KMS-11 (cell line): ENCODE measurements at regions not wholly inside any gene's neighbourhood (a gene's known extent, or its start where the extent isn't known, plus 50 kb on each side); places are given as distances from the start of the nearest gene placed in this dataset.

Experiments
- H2AFZ ChIP-seq: fragments of 200-600 bp; sonication (generic); 2 replicates; pipeline ENCODE4 v1.6.1; 2016; ENCODE audit warnings: antibody characterized with exemption, mixed run types, low read depth
- H3K27ac ChIP-seq: fragments of 200-600 bp; sonication (generic); 2 replicates; pipeline ENCODE4 v1.6.1; 2016; ENCODE audit warnings: mild to moderate bottlenecking, mixed run types
- H3K27me3 ChIP-seq: fragments of 200-600 bp; sonication (generic); 2 replicates; pipeline ENCODE4 v1.6.1; 2017; ENCODE audit warnings: mild to moderate bottlenecking, low read depth, mixed run types, moderate library complexity; ENCODE audit not compliant: insufficient read depth
- H3K36me3 ChIP-seq: fragments of 200-600 bp; sonication (generic); 2 replicates; pipeline ENCODE4 v1.6.1; 2017; ENCODE audit warnings: mild to moderate bottlenecking, mixed run types; ENCODE audit not compliant: insufficient read depth
- H3K4me1 ChIP-seq: fragments of 200-600 bp; sonication (generic); 2 replicates; pipeline ENCODE4 v1.6.1; 2016; ENCODE audit warnings: mild to moderate bottlenecking, low read depth, mixed run types; ENCODE audit not compliant: poor library complexity, severe bottlenecking
- H3K4me2 ChIP-seq: fragments of 200-600 bp; sonication (generic); 2 replicates; pipeline ENCODE4 v1.7.0; 2016; ENCODE audit warnings: mild to moderate bottlenecking, mixed run types
- H3K4me3 ChIP-seq: fragments of 200-600 bp; sonication (generic); IDR thresholded peaks from 2 replicates; pipeline ENCODE4 v1.6.1; 2017; ENCODE audit warnings: low read depth, low read length, mixed read lengths; ENCODE audit not compliant: insufficient read depth
- H3K79me2 ChIP-seq: fragments of 200-600 bp; sonication (generic); 2 replicates; pipeline ENCODE4 v1.6.1; 2016; ENCODE audit warnings: low read depth, mixed run types; ENCODE audit not compliant: insufficient read depth
- H3K9ac ChIP-seq: fragments of 200-600 bp; sonication (generic); 2 replicates; pipeline ENCODE4 v1.6.1; 2016; ENCODE audit warnings: mild to moderate bottlenecking, mixed run types
- H4K20me1 ChIP-seq: fragments of 200-600 bp; sonication (generic); 2 replicates; pipeline ENCODE4 v1.6.1; 2016; ENCODE audit warnings: mild to moderate bottlenecking, mixed run types; ENCODE audit not compliant: insufficient read depth
- TF ChIP-seq, protein P1 (sequence below): fragments of 200-600 bp; sonication (generic); conservative IDR thresholded peaks from 2 replicates; pipeline ENCODE4 v1.6.1; 2017; ENCODE audit warnings: low read depth, mild to moderate bottlenecking, antibody characterized with exemption, low read length, moderate library complexity, mixed read lengths

DNA sequence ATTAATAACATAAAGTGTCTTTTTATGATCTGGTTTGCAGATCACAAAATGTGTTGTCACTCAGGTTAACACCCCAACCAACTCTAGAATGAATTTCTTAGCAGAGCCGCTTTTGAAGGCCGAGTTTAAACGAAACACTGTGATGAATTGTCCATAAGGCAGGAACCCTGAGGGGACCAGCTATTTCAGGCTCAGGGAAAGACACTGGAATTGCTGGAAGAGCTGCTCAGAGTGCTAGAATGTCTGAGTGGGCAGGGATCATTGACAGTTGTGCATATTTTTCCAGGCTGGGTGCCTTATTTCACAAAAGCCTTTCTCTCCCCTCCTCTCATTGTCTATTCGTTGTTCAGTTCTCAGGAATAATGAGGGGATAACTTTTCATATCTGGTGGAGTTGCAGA, 68.7 kb upstream of the PRKG1 start:
- TF ChIP-seq, protein P1, sequence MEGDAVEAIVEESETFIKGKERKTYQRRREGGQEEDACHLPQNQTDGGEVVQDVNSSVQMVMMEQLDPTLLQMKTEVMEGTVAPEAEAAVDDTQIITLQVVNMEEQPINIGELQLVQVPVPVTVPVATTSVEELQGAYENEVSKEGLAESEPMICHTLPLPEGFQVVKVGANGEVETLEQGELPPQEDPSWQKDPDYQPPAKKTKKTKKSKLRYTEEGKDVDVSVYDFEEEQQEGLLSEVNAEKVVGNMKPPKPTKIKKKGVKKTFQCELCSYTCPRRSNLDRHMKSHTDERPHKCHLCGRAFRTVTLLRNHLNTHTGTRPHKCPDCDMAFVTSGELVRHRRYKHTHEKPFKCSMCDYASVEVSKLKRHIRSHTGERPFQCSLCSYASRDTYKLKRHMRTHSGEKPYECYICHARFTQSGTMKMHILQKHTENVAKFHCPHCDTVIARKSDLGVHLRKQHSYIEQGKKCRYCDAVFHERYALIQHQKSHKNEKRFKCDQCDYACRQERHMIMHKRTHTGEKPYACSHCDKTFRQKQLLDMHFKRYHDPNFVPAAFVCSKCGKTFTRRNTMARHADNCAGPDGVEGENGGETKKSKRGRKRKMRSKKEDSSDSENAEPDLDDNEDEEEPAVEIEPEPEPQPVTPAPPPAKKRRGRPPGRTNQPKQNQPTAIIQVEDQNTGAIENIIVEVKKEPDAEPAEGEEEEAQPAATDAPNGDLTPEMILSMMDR = no peak
- Histone ChIP-seq H3K9ac (no peak overlapping the region), H2AFZ (no peak overlapping the region), H3K4me1 (no peaks in the 10 kb centered on the region), H4K20me1 (no peaks in the 10 kb centered on the region), H3K4me2 (no peak overlapping the region), H3K4me3 (no peak overlapping the region), H3K36me3 (no peaks in the 10 kb centered on the region), H3K27me3 (no peaks in the 10 kb centered on the region), H3K79me2 (no peaks in the 10 kb centered on the region), H3K27ac (no peak overlapping the region)

DNA sequence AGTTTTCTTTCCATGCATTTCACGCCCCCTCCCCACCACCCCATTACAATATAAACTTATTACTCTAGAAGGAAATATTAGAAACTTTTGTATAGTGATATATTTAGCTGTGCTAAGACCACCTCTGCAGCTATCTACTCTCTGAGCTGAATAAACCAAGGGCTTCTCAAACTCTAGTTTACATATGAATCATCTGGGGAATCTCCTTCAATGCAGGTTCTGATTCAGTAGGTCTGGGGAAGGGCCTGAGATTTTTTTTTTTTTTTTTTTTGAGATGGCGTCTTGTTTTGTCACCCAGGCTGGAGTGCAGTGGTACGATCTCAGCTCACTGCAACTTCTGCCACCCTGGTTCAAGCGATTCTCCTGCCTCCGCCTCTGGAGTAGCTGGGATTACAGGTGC, 67.6 kb upstream of the PRKG1 start:
- Histone ChIP-seq H3K4me3 (no peak overlapping the region), H3K27ac (no peak overlapping the region), H3K4me2 (no peak overlapping the region), H3K4me1 (no peaks in the 10 kb centered on the region), H3K79me2 (no peaks in the 10 kb centered on the region), H2AFZ (no peak overlapping the region), H3K36me3 (no peaks in the 10 kb centered on the region), H4K20me1 (no peaks in the 10 kb centered on the region), H3K9ac (no peak overlapping the region), H3K27me3 (no peaks in the 10 kb centered on the region)
- TF ChIP-seq, protein P1 = no peak

DNA sequence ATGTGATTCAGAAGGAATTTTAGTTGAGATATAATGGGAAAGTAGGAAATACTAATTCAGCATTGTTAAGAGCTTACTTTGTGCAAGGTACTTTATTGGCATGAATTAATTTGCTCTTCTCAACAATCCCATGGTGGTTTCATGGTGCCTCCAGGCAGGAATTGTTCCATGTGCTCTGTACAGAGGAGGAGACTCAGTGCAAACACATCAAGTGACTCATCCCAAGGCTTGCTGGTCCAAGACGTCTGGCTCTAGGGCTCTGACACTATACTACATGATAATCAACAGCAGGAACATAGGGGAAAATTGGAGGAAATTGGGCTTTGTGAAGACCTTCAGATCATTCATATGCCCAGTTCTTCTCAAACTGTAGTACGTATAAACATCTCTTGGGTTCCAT, 66.5 kb upstream of the PRKG1 start:
- H3K4me1 ChIP-seq = no peaks in the 10 kb centered on the region
- no peaks in the 10 kb centered on the region for H3K27me3 ChIP-seq
- H2AFZ ChIP-seq = no peak overlapping the region
- no peak overlapping the region for H3K4me3 ChIP-seq
- no peaks in the 10 kb centered on the region for H4K20me1 ChIP-seq
- H3K27ac ChIP-seq = no peak overlapping the region
- H3K36me3 ChIP-seq = no peaks in the 10 kb centered on the region
- TF ChIP-seq, protein P1 = no peak
- no peak overlapping the region for H3K4me2 ChIP-seq
- H3K79me2 ChIP-seq = no peaks in the 10 kb centered on the region
- H3K9ac ChIP-seq = no peak overlapping the region

DNA sequence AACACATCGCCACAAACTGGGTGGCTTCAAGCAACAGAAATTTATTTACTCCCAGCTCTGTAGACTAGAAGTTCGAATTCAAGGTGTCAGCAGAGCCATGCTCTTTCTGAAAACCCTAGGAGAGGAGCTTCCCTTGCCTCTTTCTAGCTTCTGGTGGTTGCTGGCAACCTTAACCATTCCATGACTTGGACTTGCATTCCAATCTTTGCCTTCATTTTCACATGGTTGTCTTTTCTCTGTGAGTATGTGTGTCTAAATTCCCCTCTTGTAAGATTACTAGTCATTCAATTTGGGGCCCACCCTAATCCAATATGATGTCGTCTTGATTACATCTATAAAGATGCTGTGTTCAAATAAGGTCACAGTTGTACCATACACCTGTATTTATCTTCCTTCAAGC, 65.9 kb upstream of the PRKG1 start:
- no peaks in the 10 kb centered on the region for H3K27me3 ChIP-seq
- no peak overlapping the region for H2AFZ ChIP-seq
- no peak overlapping the region for H3K4me3 ChIP-seq
- H3K27ac ChIP-seq = no peak overlapping the region
- no peak overlapping the region for H3K4me2 ChIP-seq
- H3K36me3 ChIP-seq = no peaks in the 10 kb centered on the region
- H3K4me1 ChIP-seq = no peaks in the 10 kb centered on the region
- H4K20me1 ChIP-seq = no peaks in the 10 kb centered on the region
- H3K79me2 ChIP-seq = no peaks in the 10 kb centered on the region
- TF ChIP-seq, protein P1 = no peak
- H3K9ac ChIP-seq = no peak overlapping the region

DNA sequence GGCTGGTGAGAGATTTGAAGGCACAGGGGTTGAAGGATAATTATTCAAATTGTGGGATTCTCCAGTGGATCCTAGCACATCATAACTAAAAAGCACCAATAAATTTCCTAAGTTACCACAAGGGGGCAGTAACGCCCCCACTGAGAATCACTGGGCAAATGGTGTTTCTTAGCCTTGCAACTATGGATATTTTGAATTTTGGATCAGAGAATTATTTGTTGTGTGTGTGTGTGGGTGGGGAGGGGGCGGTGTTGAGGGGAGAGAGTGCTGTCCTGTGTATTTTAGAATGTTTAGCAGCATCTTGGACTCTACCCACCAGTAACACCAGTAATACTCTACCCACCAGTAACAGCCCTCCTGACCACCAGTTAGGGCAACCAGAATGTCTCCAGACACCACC, 63.3 kb upstream of the PRKG1 start:
- Histone ChIP-seq H2AFZ (no peak overlapping the region), H3K27ac (no peak overlapping the region), H4K20me1 (no peaks in the 10 kb centered on the region), H3K4me1 (no peaks in the 10 kb centered on the region), H3K4me3 (no peak overlapping the region), H3K27me3 (no peaks in the 10 kb centered on the region), H3K79me2 (no peaks in the 10 kb centered on the region), H3K4me2 (no peak overlapping the region), H3K36me3 (no peaks in the 10 kb centered on the region), H3K9ac (no peak overlapping the region)
- TF ChIP-seq, protein P1 = peak; percentile 94
